GM13977 (cell line): ENCODE measurements at regions not wholly inside any gene's neighbourhood (a gene's known extent, or its start where the extent isn't known, plus 50 kb on each side); places are given as distances from the start of the nearest gene placed in this dataset.

ENCODE experiments used
- DNase-seq: peaks from one replicate; pipeline ENCODE4 v3.0.0; 2012; ENCODE audit warnings: low spot score
- in situ Hi-C: fragments of 300-500 bp; cut with MboI; formaldehyde crosslinking; loops from one replicate; pipeline ENCODE4 v1.12.0; 2022; ENCODE audit warnings: low sequenced_read_pairs, low pct_unique_long_range_greater_than_20kb, mixed read lengths, inconsistent platforms; ENCODE audit not compliant: unreplicated experiment
- TF ChIP-seq, protein P1 (sequence below): IDR thresholded peaks from 2 replicates; pipeline ENCODE4 v1.5.1; 2012; ENCODE audit warnings: mild to moderate bottlenecking, control low read depth; ENCODE audit not compliant: insufficient read depth; ENCODE audit errors: extremely low read depth, missing control alignments

DNA sequence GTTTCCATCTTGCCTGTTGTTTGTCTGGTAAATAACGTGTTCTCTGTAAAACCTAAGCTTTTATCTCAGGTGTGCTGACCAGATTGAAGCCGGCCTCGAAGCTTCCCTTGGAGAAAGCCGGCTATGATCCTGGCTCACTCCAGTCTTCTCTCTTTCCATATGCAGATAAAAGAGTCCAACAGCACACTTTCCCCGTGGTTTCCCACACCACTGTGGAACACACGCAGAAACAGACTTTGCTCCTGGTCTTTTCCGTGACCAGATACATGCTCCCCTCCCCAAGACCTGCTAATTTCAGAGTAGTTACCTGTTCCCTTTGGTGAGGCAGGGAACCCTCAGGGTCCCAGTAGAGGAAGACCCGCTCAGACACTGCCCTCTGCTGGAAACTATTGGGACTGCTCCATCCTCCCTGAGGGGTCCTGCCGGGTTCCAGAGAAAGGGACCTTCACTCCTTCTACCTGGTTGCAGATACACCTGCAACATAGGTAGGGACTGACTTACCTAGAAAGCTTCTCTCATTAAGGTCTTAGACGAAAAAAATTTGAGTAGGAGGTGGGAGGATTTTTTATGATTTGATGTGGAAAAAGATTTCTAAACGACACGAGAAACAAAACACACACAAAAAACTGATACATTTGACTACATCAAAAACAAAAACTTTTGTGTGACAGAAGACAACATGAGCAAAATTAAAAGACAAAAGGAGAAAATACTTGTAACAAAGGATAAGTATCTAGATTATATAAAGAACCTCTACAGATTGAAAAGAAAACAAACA is 415.4 kb upstream of the CCDC196 start:
- in situ Hi-C loops, result no loop called here
- DNase-seq, result peak; percentile 63

DNA sequence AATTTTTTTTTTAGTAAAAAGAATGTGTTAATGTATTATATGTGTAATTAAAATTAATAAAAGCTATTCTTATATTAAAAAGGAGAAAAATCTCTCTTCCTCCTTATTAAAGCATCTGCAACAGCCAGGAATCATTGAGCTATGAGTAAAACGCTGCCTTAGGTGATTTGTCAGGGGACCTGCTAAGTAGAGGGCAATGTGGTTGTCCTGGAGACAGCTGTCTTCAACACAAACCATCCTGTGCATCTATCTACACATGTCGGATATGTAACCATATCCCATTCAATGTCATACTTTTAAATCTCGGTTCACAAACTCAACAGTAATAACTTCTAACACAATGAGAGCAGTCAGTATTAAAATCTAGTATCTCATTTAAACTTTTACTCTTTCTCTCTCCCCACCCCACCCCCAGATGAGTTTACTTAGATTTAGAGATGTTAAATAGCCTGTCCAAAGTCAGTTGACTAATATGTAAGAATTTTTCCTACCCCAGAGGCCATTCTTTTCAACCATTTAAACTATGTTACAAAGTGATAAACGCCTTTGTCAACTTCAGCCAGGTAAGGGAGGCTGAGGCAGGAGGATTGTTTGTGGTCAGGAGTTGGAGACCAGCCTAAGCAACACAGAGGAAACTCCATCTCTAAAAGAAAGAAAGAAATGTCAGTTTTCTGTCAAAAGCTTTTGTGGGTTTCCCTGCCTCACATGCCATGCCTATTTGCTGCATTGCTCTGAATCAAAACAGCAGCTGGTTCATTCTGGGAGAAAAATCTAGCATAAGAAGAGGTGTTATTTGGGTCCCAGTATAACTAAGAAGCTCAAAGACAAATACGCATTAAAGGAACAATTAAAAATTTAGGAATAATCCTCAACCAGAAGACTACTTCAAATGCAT is 413.7 kb upstream of the CCDC196 start:
- in situ Hi-C loops, result no loop called here
- TF ChIP-seq, protein P1, sequence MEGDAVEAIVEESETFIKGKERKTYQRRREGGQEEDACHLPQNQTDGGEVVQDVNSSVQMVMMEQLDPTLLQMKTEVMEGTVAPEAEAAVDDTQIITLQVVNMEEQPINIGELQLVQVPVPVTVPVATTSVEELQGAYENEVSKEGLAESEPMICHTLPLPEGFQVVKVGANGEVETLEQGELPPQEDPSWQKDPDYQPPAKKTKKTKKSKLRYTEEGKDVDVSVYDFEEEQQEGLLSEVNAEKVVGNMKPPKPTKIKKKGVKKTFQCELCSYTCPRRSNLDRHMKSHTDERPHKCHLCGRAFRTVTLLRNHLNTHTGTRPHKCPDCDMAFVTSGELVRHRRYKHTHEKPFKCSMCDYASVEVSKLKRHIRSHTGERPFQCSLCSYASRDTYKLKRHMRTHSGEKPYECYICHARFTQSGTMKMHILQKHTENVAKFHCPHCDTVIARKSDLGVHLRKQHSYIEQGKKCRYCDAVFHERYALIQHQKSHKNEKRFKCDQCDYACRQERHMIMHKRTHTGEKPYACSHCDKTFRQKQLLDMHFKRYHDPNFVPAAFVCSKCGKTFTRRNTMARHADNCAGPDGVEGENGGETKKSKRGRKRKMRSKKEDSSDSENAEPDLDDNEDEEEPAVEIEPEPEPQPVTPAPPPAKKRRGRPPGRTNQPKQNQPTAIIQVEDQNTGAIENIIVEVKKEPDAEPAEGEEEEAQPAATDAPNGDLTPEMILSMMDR, result no peak
- DNase-seq, result no peak

More for the DNA sequence above, 415.4 kb upstream of the CCDC196 start:
- TF ChIP-seq, protein P1, result peak; percentile 81

DNA sequence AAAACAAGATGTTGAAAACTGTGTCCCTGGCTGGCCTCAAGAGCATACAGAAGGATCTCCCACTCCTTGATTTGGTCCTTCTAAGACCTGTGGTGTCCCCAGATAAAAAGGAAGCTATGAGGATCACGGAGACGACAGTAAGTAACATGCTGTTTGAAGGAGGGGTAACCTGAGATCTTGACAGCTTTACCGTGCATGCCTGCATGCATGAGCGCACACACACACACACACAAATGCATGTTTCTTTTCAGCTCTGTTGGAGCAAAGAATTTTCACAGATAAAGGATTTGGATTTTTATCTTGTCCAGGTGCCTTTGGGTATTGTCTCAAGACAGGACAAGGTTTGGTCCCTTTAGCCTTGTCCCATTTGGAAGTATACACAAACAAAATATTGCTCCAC is 411.6 kb upstream of the CCDC196 start:
- TF ChIP-seq, protein P1, result no peak
- in situ Hi-C loops, result no loop called here
- no peak for DNase-seq

DNA sequence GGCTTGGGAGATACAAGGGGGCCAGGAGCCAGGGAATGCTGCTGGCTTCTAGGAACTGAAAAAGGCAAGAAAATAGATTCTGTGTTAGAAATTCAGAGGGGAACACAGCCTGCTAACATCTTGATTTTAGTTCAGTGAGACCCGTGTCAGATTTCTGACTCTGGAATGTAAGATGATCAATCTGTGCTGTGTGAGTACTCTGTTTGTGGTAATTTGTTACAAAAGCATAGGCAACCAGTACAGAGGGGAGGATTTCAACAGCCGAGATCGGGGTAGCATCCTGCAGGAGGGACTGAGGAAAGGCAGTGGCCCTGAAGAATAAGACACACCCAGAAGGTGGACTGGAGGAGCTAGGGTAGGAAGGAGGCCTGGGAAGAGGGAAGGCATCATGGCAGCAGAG is 410.0 kb upstream of the CCDC196 start:
- TF ChIP-seq, protein P1, result no peak
- in situ Hi-C loops, result no loop called here
- DNase-seq, result no peak

DNA sequence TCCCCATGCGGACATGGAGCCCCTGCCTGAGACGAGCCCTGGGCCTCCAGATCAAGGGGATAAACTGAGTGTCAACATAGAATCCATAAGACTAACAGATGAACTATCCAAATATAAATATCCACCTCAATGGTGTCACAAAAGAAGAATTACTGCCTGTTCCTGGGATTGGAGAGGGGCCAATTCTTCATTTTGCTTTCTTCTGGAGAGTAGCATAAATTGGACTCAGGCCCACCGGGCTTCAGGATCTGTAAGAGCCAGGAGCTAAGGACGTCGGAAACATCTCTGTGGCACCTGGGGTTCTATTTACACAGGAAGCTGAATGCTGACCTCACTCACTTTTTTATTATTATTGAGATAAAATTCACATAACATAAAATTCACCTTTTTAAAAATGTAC is 408.2 kb upstream of the CCDC196 start:
- in situ Hi-C loops, result no loop called here
- no peak for DNase-seq
- TF ChIP-seq, protein P1, result no peak

DNA sequence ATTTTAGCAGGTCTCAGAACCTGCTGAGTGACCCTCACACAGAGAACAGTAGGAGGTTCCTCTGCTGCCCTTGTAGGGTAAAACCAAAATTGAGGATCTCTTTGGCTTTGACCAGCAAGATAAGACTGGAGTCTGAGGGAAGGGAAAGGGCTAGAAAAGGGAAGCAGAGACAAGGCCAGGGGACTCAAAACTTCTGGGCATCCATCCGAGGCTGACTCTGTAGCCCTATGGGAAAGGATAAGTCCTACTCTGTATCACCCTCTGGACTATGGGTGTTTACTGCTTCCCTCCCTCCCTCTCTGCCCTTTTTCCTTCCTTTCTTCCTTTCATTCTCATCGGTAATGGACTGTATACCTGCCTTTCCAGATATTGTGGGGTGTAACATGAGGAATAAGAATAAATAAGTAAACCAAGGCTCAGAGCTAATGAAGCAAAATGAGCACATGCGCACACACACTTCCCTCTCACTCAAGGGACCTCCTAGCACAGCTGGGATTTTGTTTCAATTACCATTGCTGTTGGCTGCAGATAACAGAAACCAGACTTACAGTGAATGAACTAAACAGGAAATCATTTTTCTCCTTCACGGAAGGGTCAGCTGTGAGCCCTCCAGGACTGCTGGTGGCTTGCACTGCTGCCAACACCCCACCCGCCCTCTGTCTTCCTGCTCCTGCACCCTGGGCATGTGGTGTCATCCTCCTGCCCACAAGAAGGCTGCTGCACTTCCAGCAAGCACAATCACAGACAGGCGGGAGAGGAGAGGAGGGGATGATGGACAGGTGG is 404.4 kb upstream of the CCDC196 start:
- TF ChIP-seq, protein P1, result no peak
- no peak for DNase-seq
- in situ Hi-C loops, result no loop called here
